NCI-H1092 treated with DMSO at 0.1 percent for 48 hours (cell line): ENCODE measurements at regions not wholly inside any gene's neighbourhood (a gene's known extent, or its start where the extent isn't known, plus 50 kb on each side); places are given as distances from the start of the nearest gene placed in this dataset.

Source experiments
- DNase-seq: peaks from one replicate; lab custom pipeline; 2025; lab: John Stamatoyannopoulos, UW

DNA sequence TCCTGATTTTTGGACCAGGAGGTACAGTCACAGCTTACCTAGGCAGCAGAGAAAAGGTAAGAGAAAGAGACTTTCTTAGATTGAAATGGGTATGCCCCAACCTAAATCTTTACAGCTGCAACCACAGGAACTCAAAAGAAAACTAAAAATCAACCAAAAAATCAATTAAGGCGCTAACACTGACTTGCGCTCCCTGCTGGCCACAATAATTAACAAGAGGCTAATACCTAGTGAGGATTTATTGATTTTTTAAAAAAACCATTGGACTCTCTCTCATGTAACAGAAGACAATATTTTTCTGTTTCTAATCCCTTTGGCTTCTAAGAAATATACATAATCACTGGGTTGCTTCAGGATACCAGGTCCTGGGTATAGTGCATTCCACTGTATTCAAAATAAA lies 153.9 kb upstream of the TENM3 start:
- DNase-seq, result no peak

DNA sequence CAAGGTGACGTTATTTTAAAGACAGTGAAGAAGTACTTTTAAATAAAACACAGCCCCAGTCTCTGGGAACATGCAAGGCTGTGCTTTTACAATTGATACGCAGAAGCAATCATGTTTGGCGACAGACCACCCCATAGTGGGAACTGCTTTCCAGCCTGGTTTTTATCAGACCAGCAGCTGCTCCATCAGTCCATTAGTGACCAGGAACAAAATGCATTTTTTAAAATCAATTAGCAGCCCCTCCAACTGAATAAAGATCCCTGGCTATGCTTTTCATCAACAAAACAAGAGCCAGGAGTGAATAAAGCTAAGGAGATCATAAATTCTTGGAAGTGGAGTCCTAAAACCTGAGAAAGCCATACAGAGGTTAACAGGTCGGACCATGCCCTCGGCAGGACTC lies 153.0 kb upstream of the TENM3 start:
- DNase-seq, result peak; percentile 10

DNA sequence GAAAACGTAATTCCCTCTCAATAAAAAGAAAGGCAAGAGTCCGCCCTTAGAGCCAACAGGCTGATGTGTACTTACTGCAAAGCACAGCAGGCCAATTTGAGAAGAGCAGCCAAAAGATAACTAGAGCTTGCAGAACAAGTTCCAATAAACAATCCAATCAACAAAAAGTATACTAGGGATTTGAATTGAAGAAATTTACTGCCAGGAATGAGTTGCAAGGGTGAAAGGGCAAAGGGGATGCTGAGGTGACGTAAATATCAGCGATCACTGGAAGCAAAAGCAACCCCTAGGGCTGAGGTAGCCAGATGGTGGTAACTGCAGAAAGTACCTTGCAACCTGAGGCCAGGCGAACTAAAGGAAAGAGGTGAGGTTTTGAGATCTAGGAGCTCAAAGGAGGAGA lies 152.1 kb upstream of the TENM3 start:
- DNase-seq, result no peak

- DNase-seq, result no peak
Observed at GRCh38 chr4:182093431-182093831, 149.8 kb upstream of the TENM3 start.

DNA sequence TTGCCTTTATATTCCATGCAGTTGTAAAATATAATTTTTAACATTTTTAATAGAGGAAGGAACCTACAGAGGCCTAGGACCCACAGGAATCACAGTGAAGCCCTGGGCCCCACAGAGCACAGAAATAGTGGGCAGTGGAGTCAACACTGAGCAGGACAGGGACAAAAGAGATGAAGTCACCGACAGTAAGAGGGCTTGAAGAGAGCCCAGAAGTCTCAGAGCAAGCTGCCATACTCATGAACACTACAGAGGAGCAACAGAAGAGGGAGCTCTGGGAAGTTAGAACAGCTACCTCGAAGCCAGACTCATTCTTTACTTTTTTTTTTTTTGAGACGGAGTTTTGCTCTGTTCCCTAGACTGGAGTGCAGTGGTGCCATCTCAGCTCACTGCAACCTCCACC lies 149.3 kb upstream of the TENM3 start:
- no peak for DNase-seq

GRCh38 chr4:182101618-182102017 lies 141.6 kb upstream of the TENM3 start:
- no peak for DNase-seq

DNA sequence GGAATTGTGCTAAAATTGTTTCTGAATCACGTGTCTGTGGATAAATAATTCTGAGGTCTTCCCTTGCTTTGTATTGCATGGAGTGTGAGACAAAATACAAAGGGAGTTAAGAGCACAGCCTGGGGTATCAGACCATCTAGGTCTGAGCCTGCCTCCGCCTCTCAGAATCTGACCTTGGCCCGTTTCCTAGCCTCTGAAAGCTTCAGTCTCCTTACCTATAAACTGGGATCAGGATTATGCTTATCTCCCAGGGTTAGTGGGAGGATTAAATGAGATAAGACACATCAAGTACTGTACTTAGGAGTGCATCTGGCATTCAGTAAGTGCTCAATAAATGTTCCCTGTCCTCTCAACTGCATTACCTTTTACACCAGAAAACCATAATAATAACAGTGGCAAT lies 140.6 kb upstream of the TENM3 start:
- DNase-seq, result no peak

- DNase-seq, result no peak
Observed at GRCh38 chr4:182103614-182104319, 139.4 kb upstream of the TENM3 start.

DNA sequence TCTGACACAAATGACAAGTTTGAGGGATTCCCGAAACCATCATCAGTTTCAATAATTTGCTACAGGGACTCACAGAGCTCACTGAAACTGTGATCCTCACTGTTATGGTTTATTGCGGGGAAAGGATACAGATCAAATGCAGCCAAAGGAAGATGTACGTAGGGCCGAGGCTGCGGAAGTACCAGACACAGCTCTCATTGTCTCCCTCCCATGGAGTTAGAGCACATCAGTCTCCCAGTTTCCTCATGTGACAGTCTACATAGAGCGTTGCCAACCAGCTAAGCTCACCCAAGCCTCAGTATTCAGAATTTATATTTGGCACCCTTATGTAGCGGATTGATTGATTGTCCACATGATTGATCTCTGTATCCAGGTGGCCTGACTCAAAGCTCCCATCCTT lies 137.8 kb upstream of the TENM3 start:
- no peak for DNase-seq

- DNase-seq, result no peak
Observed at GRCh38 chr4:182107931-182108330, 135.3 kb upstream of the TENM3 start.

- no peak for DNase-seq
Observed at GRCh38 chr4:182111586-182111985, 131.6 kb upstream of the TENM3 start.

DNA sequence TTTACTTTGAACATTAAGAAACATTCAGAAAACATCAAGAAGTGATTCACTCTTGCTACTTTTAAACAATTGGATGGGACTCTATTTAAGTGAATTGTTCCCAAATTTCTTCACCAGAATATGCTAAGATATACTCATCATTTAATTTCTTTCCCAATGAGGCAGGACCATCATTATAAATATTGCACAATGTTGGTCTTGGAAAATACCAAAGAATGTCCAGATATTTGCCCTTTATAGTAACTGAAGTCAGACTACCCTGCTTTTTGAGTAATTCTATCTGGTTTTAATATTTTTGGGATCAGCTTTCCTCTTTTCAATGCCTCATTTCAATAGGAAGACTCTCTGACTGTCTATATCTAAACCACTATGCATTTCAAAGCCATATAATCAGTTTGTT lies 129.4 kb upstream of the TENM3 start:
- no peak for DNase-seq

- no peak for DNase-seq
Observed at GRCh38 chr4:182124359-182124758, 118.8 kb upstream of the TENM3 start.

GRCh38 chr4:182126096-182126495 lies 117.1 kb upstream of the TENM3 start:
- no peak for DNase-seq

- no peak for DNase-seq
Observed at GRCh38 chr4:182126603-182127002, 116.6 kb upstream of the TENM3 start.

DNA sequence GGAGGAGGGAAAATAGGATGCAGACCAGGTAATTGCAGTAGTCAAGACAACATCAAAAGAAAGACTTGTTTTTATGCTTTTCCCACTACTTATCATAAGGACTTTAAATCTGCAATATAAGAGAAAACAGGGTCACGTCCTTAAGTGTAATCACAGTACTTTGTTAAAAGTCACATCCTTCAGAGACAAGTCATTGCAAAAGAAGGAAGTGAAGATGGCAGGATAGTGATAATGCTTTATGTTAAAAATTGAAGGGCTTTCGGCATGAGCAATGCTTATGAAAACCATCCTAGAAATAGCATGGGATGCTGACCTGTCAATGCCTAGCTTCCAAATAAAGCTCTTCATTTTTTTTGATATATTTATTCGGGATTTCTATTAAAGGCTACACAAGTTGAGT lies 110.2 kb upstream of the TENM3 start:
- no peak for DNase-seq

DNA sequence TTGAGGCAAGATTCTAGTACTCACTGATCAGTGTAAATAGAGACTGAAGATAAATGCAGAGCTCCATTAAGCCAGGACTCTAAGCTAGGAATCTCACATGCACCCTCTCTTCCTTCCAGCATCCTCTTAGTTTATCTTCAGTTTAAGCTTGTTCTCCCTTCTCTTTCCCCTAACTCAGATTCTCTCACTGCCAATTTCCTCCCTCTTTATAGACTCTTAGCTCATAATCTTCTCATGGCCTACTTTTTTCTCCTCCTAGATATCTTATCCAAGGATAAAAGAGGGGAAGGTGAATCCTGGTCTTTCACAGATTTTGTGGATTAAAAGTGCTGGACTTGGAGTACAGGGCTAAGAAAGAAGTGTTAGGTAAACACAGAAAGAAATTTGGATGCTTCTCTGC lies 108.9 kb upstream of the TENM3 start:
- no peak for DNase-seq

DNA sequence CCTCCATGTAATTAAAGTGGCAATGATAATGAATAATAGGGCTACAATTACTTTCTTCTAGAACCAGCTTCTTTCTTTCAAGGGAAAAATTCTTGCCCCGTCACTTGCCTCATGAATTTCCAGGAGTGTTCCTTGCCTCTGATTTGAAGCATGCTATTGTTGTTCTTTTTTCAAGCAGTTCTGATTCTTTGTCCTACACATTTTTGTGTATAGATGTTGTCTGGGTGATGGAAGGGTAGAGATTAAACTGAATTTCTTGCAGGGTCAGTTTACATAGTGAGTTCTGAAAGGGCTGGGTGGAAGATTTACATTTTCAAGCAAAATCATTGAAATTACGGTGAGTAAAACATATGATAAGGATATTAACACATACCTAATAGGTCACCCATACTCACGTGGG lies 107.0 kb upstream of the TENM3 start:
- no peak for DNase-seq

GRCh38 chr4:182137343-182137742 lies 105.9 kb upstream of the TENM3 start:
- no peak for DNase-seq

- no peak for DNase-seq
Observed at GRCh38 chr4:182139491-182139890, 103.7 kb upstream of the TENM3 start.

DNA sequence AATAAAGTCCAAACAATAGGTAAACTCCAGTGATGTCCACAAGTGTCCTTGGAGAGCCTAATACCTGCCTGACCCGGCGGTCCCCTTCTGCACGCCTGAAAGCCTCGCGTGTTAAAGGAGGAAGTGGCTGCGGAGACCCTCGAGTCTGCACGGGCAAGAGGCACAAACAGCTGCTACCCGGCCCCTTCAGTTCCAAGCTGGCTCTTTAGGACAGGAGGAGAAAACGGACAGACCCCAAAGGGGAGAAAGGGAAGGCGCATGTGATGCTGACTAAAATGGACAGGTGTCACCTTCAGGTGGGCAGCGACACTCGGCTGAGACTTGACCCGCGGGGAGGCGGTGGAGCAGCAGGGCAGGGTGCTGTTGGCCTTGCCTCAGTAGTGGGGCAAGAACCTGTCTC lies 102.7 kb upstream of the TENM3 start:
- no peak for DNase-seq

GRCh38 chr4:182141061-182141460 lies 102.1 kb upstream of the TENM3 start:
- DNase-seq, result no peak

- DNase-seq, result no peak
Observed at GRCh38 chr4:182142176-182143085, 100.8 kb upstream of the TENM3 start.
